Endothelial cell of hepatic sinusoid (primary cell): ENCODE measurements at regions not wholly inside any gene's neighbourhood (a gene's known extent, or its start where the extent isn't known, plus 50 kb on each side); places are given as distances from the start of the nearest gene placed in this dataset.

ENCODE experiments used
- in situ Hi-C: cut with HindIII; loops from 2 replicates; pipeline ENCODE4 v1.10.0; 2017; ENCODE audit warnings: low sequenced_read_pairs

DNA sequence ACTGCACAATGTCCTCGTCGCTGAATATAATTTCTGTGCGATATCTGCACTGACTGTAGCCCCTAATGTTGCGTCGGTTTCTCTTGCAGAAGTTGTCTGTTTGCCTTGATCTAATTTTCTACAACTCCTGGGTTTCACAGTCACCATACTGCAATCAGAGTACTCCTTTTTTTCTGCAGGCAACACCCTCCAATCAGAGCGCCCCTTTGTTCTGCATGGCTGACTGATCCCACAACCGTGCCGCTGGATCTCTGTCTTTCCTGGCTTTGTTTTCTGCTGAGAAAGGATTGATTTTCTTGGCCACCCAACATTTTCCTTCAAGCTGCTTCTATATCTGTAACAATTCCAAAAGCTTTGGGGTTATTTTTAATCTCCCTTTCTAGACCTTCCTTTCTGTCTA is 182.2 kb upstream of the SMARCA2 start:
- in situ Hi-C loops, result no loop called here

DNA sequence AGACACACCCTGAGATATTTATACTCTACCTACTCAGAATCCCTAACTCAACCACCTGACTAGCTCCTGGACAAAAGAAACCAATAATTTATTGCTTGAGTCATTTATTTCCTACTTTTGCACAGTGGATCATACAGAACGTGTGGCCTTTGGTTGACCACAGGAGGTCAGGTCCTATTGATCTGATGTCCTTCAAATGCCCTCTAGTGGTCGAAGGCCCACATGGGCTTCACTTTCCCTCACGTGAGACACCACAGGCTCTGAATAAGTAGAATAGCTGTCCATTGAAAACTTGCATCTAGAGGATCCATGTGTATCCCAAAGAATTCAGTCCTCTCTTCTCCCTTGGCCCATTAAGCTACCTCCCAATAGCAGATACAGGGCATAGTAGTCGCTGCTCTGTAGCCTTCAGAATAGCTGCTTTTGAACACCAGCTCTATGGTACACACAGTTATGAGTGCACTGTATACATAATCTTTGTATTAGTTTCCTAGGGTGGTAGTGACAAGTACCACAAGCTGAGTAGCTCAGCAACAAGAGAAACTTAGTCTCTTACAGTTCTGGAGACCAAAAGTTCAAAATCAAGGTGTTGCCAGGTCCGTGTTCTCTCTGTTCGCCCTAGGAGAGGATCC is 177.6 kb upstream of the SMARCA2 start:
- in situ Hi-C loops, result no loop called here

DNA sequence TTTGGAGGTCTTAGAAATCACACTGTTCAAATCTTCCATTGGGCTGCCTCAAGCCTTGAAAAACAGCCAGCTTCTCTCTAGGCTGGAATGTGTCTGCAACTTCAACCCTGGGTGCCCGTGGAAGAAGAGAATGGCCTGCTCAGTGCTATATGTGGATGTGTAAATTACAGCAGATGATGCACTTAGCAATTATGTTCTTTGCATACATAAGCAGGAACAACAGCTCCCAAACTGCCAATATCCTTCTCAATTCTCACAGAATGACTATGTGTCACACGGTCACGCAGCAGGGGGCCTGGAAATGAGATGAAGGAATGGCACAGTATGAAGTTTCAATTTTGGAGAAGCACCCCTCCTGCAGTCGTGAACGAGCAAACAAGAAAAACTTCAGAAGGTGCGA is 175.2 kb upstream of the SMARCA2 start:
- in situ Hi-C loops, result no loop called here

DNA sequence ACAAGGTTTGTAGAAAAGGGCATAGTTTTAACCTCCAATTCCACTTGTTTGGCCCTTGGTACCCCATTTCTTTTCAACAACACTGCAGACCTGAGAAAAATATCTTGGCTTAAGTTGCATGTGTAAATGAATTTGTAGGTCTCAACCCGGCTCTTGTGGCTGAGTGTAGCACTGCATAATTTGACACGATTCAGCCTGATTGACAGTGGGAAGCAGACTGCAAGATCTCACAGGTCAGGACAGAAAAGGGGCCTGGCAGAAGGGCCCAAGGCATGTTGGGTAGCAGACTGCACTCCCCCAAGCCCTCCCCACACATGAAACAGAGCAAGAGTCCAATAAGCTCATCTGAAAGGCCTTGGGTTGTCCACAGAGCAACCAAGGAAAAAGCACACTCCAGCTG is 169.7 kb upstream of the SMARCA2 start:
- in situ Hi-C loops, result no loop called here

DNA sequence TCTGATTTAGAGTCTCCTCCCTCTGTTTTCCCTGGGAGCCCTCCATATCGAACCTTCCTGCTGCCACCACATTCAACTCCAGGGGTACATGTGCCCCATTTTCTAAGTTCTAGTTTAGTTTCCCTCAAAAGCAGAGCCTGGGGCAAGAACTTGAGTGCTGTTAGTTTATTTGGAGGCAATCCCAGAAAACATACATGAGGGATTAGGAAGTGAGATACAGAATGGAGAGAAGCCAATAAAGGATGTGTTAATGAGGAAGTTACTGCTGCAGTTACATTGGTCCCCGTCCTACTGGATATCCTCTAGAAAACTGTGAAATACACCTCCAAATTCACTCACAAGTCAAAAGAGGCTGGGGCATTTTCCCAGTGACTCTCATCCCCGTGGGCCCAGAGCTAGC is 159.4 kb upstream of the SMARCA2 start:
- in situ Hi-C loops, result no loop called here

DNA sequence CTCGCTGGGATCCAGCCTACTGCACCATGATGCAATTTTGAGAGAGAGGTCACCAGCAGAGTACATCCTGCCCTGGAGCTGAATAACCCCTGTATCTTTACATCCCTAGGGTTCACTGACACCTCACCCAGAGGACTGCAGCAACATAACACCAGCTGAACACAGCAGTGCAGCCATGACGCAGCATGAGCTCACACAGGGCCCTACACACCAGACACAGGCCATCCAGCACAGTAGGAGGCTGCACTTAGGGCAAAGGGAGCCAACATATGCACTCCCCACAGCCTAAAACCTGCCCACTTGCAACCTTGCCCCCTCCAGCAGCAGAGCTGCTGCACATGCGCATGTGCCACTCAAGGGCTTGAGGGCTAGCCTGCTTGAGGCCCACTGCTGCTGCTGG is 157.3 kb upstream of the SMARCA2 start:
- in situ Hi-C loops, result no loop called here

DNA sequence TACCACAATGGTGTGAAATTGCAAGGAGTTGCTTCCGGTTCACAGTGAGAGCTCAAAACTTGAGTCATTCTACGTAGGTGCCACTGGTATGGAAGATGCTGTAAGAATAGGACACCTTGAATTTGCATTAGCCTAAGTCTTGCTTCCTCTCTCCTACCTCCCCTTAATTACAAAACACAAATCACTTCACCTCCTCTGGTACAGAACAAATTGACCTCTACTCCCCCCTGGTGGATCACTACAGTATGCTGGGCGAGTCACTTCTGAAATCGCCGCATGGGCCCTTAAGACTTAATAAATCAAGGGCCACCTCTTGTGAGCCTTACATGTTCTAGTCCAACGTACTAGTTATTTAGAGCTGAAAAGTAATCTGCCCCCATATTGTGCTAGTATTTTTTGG is 145.3 kb upstream of the SMARCA2 start:
- in situ Hi-C loops, result no loop called here

DNA sequence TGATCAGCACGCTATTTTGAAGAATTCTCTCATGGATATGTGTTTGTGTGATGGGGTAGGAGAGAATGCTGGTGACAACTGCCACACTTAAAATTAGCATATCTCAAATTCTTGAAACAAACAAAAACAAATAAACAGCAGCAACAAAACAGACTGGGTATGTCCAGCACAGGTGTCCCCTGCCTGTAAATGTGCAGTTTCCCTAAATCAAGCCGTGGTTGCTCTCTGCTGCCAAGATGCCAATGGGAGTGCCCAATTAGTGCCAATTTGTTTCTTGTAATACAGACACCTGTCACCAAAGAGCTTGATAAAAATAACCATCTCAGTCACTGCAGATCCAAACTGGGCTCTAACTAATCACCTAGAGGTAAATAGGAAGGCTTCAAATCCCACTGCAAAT is 144.2 kb upstream of the SMARCA2 start:
- in situ Hi-C loops, result no loop called here

DNA sequence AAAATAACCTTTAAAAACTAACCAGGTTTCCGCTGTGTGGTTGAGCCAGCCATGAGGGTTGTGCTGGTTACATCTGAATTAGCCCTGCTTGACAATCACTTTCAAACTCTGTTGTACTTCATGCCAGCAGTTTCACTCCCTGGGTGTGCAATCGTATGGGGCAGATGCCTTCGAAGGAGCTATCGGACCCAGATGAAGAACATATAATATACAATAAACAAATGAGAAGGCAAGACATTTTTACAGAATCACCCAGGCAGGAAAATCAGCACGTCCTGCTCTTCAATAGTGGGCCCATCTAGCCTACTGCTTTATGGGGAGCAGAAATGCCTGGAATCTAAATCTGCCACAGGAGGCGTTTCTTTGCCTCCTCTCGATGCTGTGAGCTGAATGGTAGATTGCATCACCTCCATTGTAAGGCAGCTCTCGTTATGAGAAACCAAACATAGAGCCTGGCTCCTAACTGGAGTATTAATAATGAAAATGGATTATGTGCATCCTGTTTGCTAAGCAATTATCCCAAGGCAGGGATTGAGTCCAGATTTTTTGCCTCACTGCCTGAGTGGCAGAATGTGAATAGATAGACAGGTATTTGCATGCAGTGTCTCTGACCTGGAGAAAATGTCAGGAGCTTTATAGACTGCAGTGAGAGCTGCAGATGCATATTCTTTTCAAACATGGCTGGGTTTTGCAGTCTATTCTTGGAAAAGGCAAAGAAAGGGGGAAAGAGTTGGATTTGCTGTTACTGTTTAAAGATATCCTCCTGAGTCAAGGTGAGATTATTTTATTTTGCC is 143.3 kb upstream of the SMARCA2 start:
- in situ Hi-C loops, result no loop called here

DNA sequence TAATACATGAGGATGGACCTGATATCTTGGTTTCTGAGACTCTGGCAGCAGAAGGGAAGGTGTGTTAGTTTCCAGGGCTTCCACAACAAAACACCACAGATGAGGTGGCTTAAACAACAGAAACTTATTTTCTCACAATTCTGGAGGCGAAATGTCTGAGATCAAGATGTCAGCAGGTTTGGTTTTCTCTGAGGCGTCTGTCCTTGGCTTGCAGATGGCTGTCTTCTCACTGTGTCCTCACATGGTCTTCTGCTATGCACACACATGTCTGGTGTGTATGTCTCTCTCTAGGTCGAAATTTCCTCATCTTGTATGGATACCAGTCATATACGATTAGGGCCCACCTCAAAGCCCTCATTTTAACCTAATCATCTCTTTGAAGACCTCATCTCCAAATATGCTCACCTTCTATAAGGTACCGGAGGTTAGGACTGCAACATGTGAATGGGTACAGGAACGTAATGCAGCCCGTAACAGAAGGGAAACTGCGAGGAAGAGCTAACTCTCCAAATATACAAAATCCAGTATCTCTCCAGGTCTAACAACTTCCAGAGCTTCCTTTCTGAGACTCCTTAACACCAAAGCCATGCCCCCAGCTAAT is 139.8 kb upstream of the SMARCA2 start:
- in situ Hi-C loops, result no loop called here

DNA sequence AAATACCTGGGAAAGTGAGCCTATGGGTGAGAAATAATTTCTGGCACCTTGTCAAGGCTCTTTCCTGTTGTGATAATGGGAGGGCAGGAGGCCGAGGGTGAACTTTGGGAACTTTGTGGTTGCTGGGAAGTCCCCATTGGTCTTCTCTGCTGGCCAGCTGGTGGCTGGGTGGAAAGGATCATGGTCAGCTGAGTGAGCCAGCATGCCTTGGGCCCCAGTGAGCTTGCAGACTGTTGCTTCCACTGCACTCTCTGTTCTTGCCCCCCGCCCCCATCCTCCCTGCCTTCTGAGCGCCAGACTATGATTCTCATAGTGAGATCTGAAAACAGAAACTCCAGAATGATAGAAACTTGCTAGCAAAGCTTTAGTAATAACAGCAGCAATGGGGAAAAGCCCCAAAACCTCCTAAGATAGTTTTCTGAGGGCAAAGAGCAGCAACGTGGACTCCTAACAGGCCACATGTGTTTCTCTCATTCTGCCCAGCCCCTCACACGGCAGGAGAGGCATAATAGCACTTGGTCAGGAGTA is 139.2 kb upstream of the SMARCA2 start:
- in situ Hi-C loops, result no loop called here

DNA sequence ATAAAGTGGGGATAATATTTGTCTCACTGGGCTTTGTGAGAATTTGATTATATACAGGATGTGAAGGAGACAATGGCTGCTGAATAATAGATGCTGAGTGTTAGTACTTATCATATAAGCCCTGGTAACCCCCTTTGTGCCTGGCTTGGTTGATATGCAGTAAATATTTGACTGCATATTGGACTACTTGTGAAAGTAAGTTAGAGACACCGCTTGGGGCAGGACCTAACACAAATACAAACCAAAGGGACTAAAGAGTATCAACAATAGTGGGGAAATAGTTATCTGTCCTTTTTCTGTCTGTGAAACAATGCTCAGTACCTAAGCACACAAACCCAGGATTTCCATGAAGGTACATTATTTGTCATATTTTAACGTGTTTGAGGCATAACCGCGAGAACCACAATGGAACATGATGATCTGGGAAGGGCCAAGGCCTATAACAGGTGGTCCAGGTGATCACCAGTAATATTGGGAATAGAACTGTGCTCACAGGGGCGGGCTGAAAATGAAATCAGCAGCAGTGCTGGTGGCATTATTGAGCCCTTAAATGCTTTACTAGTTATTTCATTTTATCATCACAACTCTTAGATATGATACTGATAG is 138.2 kb upstream of the SMARCA2 start:
- in situ Hi-C loops, result no loop called here

DNA sequence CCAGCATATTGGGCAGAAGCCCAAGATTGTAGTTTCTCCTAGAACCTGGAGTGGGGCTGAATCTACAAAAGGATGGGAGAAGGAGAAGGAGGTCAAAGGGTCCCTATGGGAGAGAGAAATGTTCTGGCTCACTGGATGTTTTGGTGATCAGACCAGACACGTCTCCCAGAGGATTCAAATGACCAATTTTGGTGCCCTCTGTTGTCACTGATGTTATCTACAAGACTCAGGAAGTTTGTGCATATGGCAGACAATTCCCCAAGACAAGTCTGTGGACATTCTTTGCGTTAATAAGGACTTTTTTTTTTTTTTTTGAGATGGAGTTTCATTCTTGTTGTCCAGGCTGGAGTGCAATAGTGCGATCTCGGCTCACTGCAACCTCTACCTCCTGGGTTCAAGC is 137.2 kb upstream of the SMARCA2 start:
- in situ Hi-C loops, result no loop called here

DNA sequence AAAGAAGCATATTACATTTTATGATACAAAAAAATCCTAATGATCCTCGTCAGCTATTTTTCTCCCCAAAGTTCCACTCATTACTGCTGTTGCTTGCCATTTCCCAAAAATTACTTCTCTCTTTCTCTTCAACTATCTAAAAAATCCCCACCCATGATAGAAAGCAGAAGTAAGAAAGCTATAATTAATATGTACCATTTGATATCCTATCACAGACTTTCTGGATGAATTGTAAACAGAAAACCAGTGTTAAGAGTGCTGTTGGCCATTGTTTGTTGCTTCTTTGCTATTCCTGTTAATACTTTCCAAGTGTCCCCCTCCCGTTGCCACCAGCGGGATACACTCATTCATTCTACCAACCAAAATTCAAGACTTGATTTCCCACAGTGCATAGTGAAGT is 136.3 kb upstream of the SMARCA2 start:
- in situ Hi-C loops, result no loop called here

DNA sequence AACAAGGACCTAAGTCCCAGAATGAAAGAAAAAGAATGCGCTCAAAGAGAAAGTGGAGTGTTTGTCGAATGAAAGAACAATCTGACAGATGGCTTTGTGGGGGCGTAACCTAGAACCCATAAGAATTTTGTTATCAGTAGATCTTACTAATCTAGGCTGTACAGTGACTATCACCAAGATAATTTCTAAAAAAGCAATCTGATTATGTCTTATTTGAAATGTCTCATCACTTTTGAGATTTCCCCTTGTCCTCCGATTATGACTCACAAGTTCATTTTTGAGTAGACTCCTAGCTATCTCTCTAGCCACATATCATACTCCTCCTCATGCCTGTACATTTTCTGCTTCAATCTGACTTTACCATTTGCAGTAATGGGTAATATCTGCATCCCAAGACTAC is 135.6 kb upstream of the SMARCA2 start:
- in situ Hi-C loops, result no loop called here

DNA sequence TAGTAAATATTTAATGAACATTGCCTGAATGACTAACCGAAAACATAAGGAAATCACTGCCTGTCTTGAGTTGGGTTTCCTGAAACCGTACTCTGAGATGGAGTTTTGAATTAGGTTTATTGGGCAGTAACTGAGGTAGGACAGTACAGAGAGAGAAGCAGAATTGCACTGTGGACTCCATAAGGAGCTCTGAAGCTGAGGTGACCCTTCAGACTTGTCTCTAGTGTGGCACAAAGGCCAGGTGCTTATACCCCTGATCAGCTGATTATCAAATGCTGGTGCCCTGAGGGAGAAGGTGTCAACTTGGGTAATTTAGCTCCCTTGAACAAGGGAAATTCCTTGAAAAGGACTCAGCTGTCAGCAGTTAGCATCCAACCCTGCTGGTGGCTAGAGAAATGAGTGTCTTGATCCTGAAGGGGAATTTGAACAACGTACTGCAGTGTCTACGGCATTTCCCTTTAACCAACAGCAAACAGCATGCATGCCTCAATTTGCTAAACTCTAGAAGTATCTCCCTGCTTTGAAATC is 135.0 kb upstream of the SMARCA2 start:
- in situ Hi-C loops, result no loop called here

DNA sequence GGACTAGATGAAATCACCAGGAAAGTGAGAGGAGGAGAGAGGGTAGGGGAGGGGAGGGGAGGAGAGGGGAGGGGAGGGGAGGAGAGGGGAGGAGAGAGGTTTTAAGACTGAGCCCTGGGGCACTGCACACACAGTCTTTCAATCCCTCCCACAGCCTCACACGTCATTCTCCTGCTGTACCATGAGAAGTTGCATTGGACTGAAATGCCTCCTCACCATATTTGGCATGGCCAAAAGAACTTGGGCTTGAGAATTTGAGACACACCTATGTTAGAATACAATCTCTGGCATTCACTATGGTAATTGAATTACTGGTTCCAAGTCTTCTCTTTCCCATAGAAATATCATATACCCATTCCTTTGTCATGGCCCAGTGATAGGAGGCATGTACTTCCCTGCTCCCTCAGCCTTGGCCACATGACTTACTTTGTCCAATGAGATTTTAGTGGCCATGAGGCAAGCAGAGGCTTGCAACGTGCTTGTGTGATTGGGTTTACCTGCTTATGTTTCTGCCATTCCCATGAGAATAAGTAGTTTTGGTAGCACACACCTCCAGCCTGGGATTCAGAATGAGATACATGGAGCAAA is 133.3 kb upstream of the SMARCA2 start:
- in situ Hi-C loops, result no loop called here

DNA sequence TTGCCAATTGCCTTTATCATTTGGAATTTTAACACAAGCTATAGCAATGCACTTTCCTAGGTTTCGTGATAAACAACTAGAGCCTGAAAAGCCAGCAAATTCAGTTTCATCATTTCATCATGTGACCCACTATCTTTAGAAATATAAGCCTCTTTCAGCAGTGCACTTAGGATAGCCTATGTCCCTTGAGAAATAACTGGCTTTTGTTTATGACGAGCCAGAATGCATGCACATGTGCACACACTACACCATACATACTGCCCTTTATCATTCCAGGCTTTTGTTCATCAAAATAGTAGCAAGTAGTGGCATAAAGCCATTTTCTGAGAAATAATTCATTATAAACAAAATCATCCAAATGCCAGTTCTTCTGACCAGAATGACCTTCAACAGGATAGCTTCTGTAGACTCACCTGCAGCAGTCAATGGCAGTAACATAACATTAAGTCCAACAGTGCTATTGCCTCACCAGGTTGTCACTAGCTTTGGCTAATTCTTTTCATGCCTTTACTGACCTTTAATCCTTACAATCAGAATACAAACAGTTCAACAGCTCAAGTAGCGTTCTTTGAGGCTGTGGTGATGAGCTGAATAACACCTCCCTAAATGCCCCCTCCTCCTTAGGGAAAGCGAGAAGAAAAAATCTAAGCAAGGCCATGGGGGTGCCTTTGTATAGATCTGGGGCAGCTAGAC is 132.3 kb upstream of the SMARCA2 start:
- in situ Hi-C loops, result no loop called here

DNA sequence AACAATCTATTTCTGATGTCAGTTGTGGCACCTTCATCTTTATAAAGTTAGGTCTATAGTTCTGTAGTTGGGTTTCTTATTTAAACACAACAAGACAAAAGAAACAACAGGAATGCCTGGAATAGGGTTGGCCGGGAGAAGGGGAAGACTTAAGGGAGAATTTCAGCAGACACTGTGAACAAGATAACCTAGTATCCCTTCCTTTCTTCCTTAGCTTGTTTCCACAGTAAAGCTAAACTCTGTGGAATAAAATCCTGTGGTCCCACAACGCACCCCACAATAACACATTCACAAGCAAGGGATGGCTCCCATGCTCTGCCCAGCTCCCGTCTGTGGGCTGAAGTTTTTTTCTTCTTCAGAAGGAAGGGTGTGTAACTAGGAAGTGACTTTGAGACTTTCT is 124.9 kb upstream of the SMARCA2 start:
- in situ Hi-C loops, result no loop called here

DNA sequence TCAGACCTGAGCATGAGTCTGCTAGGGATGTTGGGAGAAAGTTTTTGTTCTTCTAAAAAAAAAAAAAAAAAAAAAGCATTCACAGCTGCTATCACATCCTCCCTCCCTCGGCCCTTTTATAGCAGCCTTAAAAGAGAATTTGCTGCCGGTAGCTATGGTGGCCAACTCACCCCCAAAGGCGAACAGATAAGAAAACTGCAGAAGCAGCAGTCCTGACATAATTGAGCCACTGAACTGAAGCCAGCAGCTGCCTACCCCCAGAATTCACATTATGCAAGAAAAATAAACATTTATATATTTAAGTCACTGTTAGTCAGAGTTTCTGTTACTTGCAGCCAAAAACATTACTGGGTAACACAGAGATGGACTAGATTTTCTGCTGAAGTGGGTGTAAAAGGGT is 124.3 kb upstream of the SMARCA2 start:
- in situ Hi-C loops, result no loop called here
